HG02840 (cell line): ENCODE measurements at regions not wholly inside any gene's neighbourhood (a gene's known extent, or its start where the extent isn't known, plus 50 kb on each side); places are given as distances from the start of the nearest gene placed in this dataset.
"Not testable (repeated sequence)": the region's sequence is repeated elsewhere in the genome, so short reads cannot be mapped to it uniquely, and the experiment has no call there.

Experiments
- ATAC-seq: cut with Tn5 transposase; IDR thresholded peaks from one replicate; pipeline ENCODE4 v1.9.1; 2021; ENCODE audit warnings: mild to moderate bottlenecking, moderate library complexity, moderate number of reproducible peaks; ENCODE audit not compliant: unreplicated experiment, low FRiP score

DNA sequence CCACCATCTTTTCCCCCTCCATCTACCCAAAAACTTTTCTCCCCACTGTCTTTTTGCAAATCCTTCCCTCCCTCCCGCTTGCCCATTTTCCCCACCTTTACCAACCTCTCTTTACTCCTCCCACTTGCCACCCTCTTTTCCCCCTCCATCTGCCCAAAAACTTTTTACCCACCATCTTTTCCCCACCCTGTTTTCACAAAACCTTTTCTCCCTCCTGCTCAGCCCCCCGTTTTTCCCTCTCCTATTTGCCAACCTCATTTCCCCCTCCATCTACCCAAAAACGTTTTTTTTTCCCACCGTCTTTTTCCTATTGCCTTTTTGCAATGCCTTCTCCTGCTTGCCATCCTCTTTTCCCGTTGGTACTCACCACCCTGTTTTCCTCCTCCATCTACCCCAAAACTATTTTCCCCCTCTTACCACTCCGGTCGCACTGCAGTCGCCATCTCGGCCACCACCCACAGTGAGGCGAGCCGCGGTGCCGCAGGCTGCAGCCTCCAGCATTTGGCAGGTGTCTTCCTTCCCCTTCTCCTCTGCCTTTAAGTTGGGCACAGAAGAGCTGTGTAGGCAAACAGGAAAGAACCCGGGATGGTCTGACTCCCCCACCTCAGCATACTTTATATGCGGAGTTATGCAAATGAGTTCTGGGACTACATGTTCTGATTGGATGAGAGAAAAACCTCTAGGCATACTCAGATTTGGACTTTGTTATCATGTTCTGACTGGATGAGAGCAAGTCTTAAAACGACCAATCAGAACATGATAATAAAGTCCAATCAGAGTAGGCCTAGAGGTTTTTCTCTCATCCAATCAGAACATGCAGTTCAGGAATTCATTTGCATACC lies 121.2 kb upstream of the VPREB1 start:
- no peak for ATAC-seq

- no peak for ATAC-seq
Measured at GRCh38 chr22:22122348-22123117, 122.1 kb upstream of the VPREB1 start.

GRCh38 chr22:22121445-22121844 lies 123.1 kb upstream of the VPREB1 start:
- no peak for ATAC-seq

GRCh38 chr22:22120160-22120559 lies 124.4 kb upstream of the VPREB1 start:
- no peak for ATAC-seq

GRCh38 chr22:22118987-22119386 lies 125.6 kb upstream of the VPREB1 start:
- ATAC-seq: no peak

DNA sequence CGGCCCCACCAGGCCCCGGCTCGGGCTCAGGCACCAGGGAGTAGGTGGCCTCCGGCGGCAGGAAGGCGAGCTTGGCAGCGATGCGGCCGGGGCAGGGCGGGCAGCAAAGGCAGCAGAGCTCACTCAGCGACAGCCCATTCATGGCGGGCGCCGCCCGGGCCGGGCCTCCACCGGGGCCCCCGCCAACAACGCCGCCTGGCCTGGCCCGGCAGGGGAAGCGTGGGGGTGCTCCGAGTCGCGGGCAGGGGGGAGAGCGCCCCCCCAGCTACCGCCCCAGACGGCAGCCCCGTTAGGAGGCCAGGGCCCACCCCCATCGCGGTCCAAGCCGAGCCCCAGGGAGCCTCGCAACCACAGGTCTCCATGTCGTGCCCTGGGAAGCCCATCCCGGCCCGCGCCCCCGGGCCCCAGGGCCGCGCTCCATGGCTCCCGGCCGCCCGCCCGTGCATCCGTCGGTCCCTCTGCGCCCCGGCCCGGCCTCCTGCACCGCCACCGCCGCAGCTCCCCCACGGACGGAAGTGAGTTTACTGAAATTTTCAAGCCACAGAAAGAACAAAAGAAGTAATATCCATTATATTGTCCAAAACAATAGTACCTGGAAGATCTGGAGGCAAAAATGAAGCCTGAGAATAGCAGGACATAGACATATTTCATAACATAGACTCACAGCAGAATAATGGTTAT lies 126.6 kb upstream of the VPREB1 start:
- ATAC-seq: not testable (repeated sequence)

- ATAC-seq: not testable (repeated sequence)
Measured at GRCh38 chr22:22116997-22117770, 127.4 kb upstream of the VPREB1 start.

GRCh38 chr22:22113701-22114100 lies 130.9 kb upstream of the VPREB1 start:
- no peak for ATAC-seq

DNA sequence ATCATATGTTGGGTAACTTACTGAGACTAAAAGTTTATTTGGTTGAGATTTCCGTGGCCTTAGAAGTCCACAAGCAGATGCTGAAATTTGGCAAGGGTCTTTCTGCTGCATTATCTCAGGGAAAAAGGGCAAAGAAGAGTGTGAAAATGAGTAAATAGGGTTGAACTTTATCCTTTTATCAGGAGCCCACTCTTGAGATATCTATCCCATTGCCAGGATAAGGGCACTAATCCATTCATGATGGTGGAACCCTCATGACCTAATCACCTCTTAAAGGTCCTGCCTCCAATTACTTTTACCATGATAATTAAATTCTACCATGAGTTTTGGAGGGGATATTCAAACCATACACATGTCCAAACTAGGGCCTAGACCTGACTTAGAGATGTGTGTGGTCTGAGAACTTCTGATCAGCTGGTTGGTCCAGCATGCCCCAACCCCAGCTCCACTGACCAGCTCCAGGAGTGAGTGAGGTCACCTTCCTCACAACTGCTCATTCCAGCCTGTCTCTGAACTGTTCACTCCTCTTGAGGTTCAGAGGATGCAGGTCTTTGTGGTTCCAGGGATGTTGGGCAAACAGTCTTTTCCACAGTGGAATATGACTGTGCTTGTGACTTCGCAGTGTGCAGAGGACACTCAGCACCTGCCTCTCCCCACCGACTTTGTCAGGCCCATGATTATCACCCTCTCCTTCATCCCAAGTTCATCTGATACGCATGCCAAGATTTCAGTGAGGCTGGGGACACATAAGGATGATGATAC lies 130.1 kb upstream of the TOP3B start:
- ATAC-seq: no peak

DNA sequence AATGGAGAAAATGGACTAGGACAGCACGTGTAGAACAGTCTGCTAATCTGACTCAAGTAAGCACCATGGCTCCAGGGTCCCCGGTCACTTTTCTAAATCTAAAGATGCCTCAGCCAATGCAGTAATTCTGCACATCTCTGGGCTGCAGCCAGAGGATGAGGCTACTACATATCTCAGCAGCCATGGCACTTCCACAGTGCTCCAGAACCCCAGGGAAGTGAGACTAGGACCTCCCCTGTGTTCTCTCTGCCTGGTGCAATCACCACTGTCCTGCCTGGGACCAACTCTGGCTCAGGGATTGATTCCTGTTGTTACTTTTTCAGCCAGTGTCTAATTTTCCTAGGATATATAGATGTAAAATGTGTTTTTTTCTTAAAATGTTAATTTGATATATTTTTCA lies 129.4 kb upstream of the TOP3B start:
- ATAC-seq: no peak

DNA sequence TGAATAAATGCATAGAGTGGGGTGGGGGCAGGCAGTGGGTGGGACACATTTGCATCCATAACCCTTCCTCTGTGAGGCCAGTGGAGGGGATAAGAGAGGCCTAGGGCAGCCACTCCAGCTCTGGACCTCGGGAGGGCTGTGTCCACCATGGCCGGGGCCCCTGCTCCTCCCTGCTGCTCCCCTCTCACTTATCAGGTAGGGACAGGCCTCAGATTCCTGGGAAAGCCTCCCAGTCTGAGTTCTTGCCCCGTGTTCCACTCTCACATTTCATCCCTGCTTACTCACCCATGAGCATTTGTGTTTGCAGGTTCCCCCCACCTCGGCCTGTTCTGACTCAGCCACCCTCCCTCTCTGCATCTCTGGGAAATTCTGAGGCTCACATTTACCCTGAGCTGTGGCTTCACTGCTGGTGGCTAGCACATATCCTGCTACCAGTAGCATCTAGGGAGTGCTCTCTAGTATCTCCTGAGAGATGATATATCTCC lies 128.7 kb upstream of the TOP3B start:
- peak; percentile 46 for ATAC-seq

DNA sequence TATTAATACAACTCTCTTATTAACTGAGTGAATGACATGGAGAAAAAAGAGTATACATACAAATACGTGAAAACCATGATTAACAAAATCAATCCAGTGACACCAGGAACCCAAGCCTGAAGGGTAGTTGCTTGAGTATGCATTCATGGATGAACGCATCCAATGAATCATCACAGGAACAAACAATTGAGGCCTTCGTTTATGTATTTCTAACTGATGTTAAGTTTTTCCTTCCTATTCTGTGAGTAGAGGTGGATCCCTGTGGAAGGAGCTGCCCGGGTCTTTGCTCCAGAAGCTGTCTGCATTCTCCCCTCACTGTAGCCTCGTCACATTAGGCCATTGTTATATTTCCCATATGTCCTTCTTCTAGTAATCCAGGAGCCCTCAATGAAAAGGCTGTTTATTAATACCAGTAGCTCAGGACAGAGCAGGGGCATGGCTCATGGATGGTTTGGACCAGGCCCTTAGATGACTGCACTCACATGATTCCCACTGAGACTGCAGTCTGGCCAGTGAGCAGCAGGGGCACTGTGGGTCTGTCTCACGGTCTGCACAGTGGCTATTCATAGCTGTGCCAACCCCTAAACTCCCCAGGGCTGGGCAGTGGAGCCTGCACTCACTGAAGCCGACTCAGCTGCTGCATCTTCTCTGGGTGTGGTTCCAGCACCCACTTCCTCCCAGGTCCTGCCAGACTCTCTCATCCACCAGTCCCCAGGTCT lies 128.1 kb upstream of the TOP3B start:
- peak; percentile 87 for ATAC-seq

DNA sequence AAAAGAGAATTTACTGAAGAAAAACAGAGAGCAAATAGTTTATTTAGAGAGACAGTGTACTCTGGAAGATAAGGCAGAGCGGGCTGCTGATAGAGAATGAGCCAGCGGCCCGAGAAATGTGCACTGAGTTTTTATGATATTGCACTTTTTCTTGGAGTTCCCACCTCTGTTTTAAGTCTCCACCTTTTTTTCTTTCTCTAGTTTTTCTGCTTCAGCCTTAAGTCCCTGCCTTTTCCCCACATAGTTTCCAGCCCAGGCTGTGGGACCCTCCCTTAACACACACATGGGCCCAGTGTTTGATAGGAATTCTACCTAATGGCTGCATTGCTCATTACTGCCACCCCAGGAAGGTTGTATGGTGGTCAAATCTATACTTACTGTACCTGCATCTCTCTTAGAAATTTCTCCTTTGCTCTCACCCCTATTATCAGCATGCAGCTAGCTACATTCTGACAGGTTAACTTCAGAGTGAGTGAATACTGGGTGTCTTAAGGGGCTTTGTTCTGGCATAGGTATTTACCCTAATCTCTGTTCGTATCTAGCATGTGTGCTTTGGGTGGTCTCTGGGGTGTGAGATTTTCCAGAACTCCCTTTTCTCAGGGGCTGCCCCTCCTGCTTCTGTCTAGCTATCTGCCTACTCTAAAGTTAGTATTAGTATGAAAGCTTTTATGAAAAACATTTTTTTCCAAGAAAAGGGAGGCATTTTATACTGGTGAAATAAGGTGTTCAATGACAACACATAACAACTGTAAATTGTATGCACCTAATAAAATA lies 127.3 kb upstream of the TOP3B start:
- ATAC-seq: no peak

GRCh38 chr22:22106855-22107254 lies 124.3 kb upstream of the TOP3B start:
- ATAC-seq: no peak

- ATAC-seq: no peak
Measured at GRCh38 chr22:22105364-22105763, 122.8 kb upstream of the TOP3B start.

DNA sequence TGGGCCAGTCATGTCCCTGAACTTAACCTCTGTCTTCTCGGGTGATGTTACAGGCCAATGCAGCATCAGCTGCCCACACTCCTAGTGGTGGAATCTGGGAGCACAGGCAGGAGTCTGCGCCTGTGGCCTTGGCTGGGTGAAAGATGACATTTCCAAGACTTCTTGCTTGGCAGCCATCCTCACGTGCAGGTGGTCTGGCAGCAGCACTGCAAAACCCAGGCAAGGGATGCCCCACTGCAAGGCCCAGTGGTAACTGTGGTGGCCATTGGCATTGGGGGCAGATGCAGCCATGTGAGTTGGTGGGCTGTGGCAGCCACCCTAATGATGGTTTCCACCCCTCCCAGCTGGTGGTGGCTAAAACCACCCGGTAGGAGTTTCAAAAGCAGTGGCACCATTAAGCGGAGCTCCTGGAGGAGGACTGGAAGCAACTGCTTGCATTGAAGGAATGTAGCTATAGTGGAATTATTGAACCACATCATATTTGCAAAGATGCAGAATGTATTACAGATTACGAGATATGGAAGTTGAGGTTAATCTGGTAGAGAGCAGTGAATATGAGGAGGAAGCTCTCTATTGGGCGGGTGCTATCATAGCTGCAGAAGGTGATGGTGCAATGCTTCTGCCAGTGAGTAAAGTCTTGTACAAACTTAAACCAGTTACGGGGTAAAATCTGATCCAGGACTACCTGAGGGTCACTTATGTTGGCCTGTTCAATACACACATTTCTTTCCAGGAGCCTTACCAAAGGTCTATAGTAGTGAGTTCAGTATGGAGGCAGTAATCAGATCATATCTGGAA lies 120.7 kb upstream of the TOP3B start:
- ATAC-seq: no peak
